Mucosa of descending colon (tissue), 3 donors: ENCODE measurements at regions not wholly inside any gene's neighbourhood (a gene's known extent, or its start where the extent isn't known, plus 50 kb on each side); places are given as distances from the start of the nearest gene placed in this dataset.

Source experiments
- ATAC-seq: fragments of 200-7000 bp; cut with Tn5 transposase; one replicate; pipeline ENCODE4 v1.9.1; 2020; ENCODE audit warnings: mild to moderate bottlenecking, moderate library complexity
- DNase-seq, 3 donors: peaks; one replicate each; pipeline ENCODE4 v3.0.0-alpha.2; 2020
- H3K36me3 ChIP-seq: fragments of 200-600 bp; one replicate; pipeline ENCODE4 v1.8.0; 2021; ENCODE audit warnings: low read depth, mild to moderate bottlenecking
- H3K4me1 ChIP-seq: fragments of 200-600 bp; one replicate; pipeline ENCODE4 v1.8.0; 2021; ENCODE audit warnings: low read depth, mild to moderate bottlenecking
- H3K4me3 ChIP-seq: fragments of 200-600 bp; one replicate; pipeline ENCODE4 v1.8.0; 2021; ENCODE audit warnings: mild to moderate bottlenecking
- H3K9me3 ChIP-seq: fragments of 200-600 bp; one replicate; pipeline ENCODE4 v1.8.0; 2021; ENCODE audit warnings: mild to moderate bottlenecking
- CTCF ChIP-seq: fragments of 200-600 bp; IDR thresholded peaks from one replicate; pipeline ENCODE4 v1.8.0; 2022; ENCODE audit warnings: antibody characterized with exemption, mild to moderate bottlenecking
- intact Hi-C, 2 donors: fragments of 100-400 bp; cut with DNase I in 1 of 2; cut with micrococcal nuclease in 1 of 2; formaldehyde crosslinking; loops; one replicate each; pipeline versions ENCODE4 v1.11.0 to v1.11.1; 2022; cut with DNase I, micrococcal nuclease
- donor health status: DM: no; HTN: no; CAD: no; lungs with moderate emphysema.
- donor health status: DM: no; HTN: no; CAD: no.
- donor health status: DM: no; HTN: yes; CAD: no.

GRCh38 chr12:29838768-29839167 lies 55.0 kb upstream of the TMTC1 start:
- Histone ChIP-seq H3K4me1 (no peaks in the 10 kb centered on the region), H3K36me3 (no peaks in the 10 kb centered on the region), H3K4me3 (no peak overlapping the region), H3K9me3 (peaks cover 50% of the 10 kb centered on the region)
- intact Hi-C loops: no loop called here
- DNase-seq (no peak), ATAC-seq (no peak)
- TF ChIP-seq CTCF: no peak
